HFFc6 (cell line): ENCODE measurements at regions not wholly inside any gene's neighbourhood (a gene's known extent, or its start where the extent isn't known, plus 50 kb on each side); places are given as distances from the start of the nearest gene placed in this dataset.

Experiments
- DNase-seq: peaks from one replicate; pipeline ENCODE4 v3.0.0-alpha.2; 2018
- H3K27ac Mint-ChIP-seq: 2 replicates; pipeline ENCODE4 v1.8.0; 2020; ENCODE audit warnings: mild to moderate bottlenecking, mixed read lengths
- H3K27me3 Mint-ChIP-seq: 2 replicates; pipeline ENCODE4 v1.8.0; 2021; ENCODE audit warnings: mild to moderate bottlenecking, moderate library complexity, mixed read lengths; ENCODE audit not compliant: insufficient read depth
- H3K36me3 Mint-ChIP-seq: 2 replicates; pipeline ENCODE4 v1.8.0; 2021; ENCODE audit warnings: low read depth, mixed read lengths
- H3K4me1 Mint-ChIP-seq: 2 replicates; pipeline ENCODE4 v1.8.0; 2020; ENCODE audit warnings: low read depth, mixed read lengths
- H3K4me3 Mint-ChIP-seq: 2 replicates; pipeline ENCODE4 v1.8.0; 2020; ENCODE audit warnings: mild to moderate bottlenecking, moderate library complexity, mixed read lengths
- H3K9me3 Mint-ChIP-seq: 2 replicates; pipeline ENCODE4 v1.8.0; 2020; ENCODE audit warnings: mild to moderate bottlenecking, mixed read lengths
- TF ChIP-seq, protein P1 (sequence below): fragments of 200-600 bp; sonication (generic); IDR thresholded peaks from 2 replicates; pipeline ENCODE4 v1.5.0; 2021; ENCODE audit warnings: antibody characterized with exemption, mild to moderate bottlenecking

DNA sequence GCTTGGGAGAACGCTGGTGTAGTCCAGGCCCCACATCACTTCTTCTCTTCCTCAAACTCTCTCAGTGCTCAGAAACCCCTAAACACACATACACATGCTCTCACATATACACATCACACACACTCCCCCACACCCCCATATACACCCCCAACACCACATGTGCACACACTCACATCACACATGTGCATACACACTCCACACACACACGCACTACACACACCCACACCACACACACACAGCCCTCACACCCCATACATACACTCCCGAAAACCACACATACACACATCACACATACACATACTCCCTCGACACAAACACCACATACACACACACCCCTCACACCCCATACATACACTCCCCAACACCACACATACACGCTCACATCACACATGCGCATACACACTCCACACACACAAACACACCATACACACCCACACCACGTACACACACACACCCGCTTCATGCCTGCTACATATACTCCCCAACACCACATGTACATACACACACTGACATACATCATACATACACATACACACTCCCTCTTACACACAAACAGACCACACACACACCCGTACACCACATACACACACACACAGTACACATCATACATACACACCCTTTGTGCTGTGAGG lies 110.3 kb upstream of the TMEM170B start:
- Mint-ChIP-seq H3K27me3 (no peaks in the 10 kb centered on the region), H3K9me3 (no peaks in the 10 kb centered on the region), H3K4me1 (peaks cover 90% of the 10 kb centered on the region), H3K27ac (no peak overlapping the region; the same call in 1 of the 2 replicates), H3K4me3 (no peak overlapping the region), H3K36me3 (no peaks in the 10 kb centered on the region)
- DNase-seq: no peak
- TF ChIP-seq, protein P1, sequence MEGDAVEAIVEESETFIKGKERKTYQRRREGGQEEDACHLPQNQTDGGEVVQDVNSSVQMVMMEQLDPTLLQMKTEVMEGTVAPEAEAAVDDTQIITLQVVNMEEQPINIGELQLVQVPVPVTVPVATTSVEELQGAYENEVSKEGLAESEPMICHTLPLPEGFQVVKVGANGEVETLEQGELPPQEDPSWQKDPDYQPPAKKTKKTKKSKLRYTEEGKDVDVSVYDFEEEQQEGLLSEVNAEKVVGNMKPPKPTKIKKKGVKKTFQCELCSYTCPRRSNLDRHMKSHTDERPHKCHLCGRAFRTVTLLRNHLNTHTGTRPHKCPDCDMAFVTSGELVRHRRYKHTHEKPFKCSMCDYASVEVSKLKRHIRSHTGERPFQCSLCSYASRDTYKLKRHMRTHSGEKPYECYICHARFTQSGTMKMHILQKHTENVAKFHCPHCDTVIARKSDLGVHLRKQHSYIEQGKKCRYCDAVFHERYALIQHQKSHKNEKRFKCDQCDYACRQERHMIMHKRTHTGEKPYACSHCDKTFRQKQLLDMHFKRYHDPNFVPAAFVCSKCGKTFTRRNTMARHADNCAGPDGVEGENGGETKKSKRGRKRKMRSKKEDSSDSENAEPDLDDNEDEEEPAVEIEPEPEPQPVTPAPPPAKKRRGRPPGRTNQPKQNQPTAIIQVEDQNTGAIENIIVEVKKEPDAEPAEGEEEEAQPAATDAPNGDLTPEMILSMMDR: no peak

DNA sequence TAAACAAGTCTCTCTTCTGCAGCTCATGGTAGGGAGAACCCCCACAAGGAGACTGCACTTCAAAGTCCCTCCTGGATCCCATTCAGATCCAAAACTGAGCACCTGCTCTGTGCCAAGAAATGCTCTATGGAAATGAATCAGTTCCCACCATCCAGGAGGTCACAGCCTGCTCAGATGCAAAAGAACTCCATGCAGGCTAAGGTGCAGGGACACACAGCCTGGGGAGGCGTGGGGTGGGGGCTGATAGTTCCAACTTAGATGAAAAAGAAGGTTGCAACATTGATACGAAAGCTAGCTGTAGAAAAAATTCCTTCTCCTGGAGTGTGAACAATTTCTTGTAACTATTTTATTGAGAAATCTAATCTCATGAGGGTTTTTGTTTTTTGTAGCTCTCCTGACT lies 111.0 kb upstream of the TMEM170B start:
- Mint-ChIP-seq H3K4me3 (no peak overlapping the region), H3K4me1 (peaks cover 84% of the 10 kb centered on the region), H3K27ac (no peak overlapping the region), H3K9me3 (no peaks in the 10 kb centered on the region), H3K36me3 (no peaks in the 10 kb centered on the region), H3K27me3 (no peaks in the 10 kb centered on the region)
- TF ChIP-seq, protein P1: no peak
- DNase-seq: no peak

DNA sequence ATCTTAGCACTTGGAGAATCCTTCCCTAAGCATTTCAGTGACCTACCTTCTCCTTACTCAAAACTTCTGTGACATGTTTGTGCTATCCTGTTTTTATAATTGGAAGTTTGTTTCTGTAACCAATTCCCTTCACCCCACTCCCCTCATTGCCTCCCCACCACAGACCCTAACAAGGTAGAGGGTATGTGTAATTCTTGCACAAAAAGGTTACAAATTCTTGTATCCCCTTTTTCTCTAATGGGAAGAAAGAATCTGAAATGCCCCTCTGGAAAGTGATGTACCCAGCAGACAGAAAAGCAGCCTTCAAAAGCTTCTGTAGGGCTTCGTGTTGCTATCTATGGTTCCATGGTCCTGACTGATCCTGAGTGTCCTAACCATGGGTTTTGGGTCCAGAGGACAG lies 111.7 kb upstream of the TMEM170B start:
- no peak overlapping the region for H3K27ac Mint-ChIP-seq
- peaks cover 77% of the 10 kb centered on the region for H3K4me1 Mint-ChIP-seq
- no peaks in the 10 kb centered on the region for H3K27me3 Mint-ChIP-seq
- H3K36me3 Mint-ChIP-seq: no peaks in the 10 kb centered on the region
- no peak overlapping the region for H3K4me3 Mint-ChIP-seq
- TF ChIP-seq, protein P1: no peak
- no peaks in the 10 kb centered on the region for H3K9me3 Mint-ChIP-seq
- DNase-seq: no peak

DNA sequence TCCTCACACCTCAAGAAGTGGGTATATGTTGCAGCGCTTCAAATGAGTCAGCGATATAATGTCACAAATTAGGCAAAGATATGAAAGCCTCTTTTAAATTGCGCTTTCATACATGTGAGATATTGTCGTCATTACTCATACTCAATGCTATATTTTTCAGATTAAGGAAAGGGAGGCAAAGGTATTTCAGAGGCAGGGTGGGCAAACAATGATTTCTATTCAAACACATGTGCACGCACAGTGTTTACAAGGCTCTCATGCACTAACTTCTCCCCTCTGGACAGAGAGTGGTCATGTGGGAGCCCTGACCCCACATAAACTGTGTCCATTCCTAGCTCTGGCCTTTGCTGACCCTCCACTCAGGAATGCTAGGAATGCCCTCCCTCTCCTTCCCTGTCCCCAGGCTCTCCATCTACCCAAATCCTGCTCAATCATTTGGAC lies 112.1 kb upstream of the TMEM170B start:
- TF ChIP-seq, protein P1: no peak
- DNase-seq: no peak

DNA sequence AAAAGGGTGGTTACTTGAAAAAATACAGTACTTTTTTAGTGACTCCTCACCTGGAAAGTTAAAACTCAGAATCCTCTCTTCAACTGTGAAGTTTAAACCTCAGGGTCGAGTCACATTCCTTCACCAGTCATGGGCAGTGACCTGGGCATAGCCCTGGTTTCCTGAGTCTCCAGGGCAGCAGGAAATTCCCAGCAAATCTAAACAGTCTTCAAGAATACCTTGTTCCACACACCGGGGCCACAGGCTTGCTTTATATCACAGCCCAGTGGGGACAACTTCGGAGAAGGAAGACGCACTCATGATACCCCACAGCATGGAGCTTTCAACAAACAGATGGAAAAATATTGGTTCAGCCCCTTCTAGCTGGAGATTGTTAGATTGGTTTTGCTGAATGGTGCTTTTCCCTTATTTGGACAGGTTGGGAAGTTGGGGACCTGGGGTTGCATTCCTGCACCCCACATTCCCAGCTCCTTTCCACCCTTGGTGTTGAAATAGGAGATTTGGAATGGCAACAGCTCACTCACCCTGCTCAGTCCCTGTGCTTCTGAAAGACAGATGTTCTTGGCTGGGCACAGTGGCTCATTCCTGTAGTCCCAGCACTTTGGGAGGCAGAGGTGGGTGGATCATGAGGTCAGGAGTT lies 113.0 kb upstream of the TMEM170B start:
- Mint-ChIP-seq H3K27ac (no peak overlapping the region), H3K4me1 (peaks cover 63% of the 10 kb centered on the region), H3K4me3 (no peak overlapping the region), H3K36me3 (no peaks in the 10 kb centered on the region), H3K27me3 (no peaks in the 10 kb centered on the region), H3K9me3 (no peaks in the 10 kb centered on the region)
- TF ChIP-seq, protein P1: no peak
- DNase-seq: no peak

More for the DNA sequence above, 112.1 kb upstream of the TMEM170B start:
- no peaks in the 10 kb centered on the region for H3K27me3 Mint-ChIP-seq
- H3K27ac Mint-ChIP-seq: no peak overlapping the region
- no peaks in the 10 kb centered on the region for H3K36me3 Mint-ChIP-seq
- H3K4me1 Mint-ChIP-seq: peaks cover 73% of the 10 kb centered on the region
- H3K4me3 Mint-ChIP-seq: no peak overlapping the region
- H3K9me3 Mint-ChIP-seq: no peaks in the 10 kb centered on the region
